GM18502 (cell line): ENCODE measurements at regions not wholly inside any gene's neighbourhood (a gene's known extent, or its start where the extent isn't known, plus 50 kb on each side); places are given as distances from the start of the nearest gene placed in this dataset.
"Not testable (repeated sequence)": the region's sequence is repeated elsewhere in the genome, so short reads cannot be mapped to it uniquely, and the experiment has no call there.

Source experiments
- ATAC-seq: cut with Tn5 transposase; IDR thresholded peaks from one replicate; pipeline ENCODE4 v1.9.1; 2021; ENCODE audit warnings: mild to moderate bottlenecking; ENCODE audit not compliant: unreplicated experiment, poor library complexity

GRCh38 chr21:6126976-6127732 is 4394.2 kb upstream of the TPTE start:
- ATAC-seq: not testable (repeated sequence)

DNA sequence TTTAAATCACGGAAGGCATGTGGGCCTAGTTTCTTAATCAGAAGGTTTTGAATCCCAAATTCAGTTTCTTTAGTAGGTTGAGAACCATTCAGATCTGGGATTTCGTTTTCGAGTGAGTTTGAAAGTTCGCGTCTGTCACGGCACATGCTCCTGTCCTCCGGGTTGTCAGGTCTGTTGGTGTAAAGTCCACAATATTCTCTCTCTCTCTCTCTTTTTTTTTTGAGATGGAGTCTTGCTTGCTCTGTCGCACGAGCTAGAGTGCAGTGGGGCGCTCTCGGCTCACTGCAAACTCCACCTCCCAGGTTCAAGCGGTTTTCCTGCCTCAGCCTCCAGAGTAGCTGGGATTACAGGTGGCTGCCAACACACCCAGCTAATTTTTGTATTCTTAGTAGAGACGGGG is 4390.6 kb upstream of the TPTE start:
- not testable (repeated sequence) for ATAC-seq

- ATAC-seq: not testable (repeated sequence)
Measured at GRCh38 chr21:6133373-6133772, 4388.0 kb upstream of the TPTE start.

DNA sequence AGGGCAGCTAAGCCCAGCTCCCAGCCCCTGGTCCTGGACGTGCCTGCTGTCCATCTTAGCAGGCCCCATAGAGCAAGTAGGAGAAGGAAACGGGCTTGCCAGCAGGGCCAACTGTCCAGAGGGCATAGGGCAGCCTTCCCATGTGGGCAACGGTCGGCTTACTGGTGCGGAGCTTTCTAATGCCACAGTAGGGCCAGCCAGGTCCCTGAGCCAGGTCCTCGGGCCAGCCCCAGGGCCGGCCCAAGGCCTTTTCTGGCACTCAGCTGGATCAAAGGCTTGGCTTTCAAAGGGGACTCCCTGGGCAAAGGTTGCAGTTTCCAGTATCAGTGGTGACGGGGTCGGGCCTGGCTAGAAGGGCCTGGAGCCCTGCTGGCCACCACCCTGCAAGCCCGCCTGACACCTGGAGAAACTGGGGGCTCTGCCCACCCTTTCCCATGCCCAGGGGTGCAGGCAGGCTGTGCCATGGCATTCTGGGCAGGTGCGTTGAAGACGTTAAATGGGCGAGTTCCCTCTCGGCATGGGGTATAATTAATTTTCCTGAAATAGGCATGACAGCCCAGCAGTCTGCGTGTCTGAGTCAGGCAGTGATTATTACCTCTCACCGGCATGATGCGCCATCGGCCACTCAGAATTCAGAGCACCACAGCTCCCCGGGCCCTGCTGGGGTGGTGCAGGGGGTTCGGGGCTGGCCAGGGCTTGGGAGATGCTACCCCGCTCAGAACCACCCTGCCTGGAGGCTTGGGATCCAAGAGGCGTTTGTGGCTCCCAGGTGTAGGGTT is 4387.3 kb upstream of the TPTE start:
- not testable (repeated sequence) for ATAC-seq

DNA sequence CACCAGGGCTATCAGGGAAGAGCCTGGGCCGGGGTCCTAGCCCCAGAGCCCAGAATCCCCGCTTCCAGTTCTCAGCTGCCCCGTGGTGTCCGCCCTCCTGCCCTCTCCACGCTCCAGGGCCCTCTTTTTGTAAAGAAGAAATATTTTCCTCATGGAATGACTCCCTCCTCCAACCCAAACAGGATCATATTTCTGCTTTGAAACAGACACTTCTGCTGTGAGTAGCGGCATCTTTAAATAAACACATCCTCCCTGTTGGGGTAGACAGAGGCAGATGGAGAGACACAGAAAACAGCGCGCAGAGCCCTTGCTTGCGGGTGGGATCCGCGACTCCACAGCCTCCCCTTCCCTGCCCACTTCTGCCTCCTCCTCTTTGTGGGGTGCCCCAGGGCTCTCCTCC is 4384.7 kb upstream of the TPTE start:
- ATAC-seq: not testable (repeated sequence)

GRCh38 chr21:6138244-6139136 is 4382.9 kb upstream of the TPTE start:
- ATAC-seq: not testable (repeated sequence)

GRCh38 chr21:6139331-6139730 is 4382.1 kb upstream of the TPTE start:
- ATAC-seq: not testable (repeated sequence)

GRCh38 chr21:6139862-6140261 is 4381.5 kb upstream of the TPTE start:
- not testable (repeated sequence) for ATAC-seq

DNA sequence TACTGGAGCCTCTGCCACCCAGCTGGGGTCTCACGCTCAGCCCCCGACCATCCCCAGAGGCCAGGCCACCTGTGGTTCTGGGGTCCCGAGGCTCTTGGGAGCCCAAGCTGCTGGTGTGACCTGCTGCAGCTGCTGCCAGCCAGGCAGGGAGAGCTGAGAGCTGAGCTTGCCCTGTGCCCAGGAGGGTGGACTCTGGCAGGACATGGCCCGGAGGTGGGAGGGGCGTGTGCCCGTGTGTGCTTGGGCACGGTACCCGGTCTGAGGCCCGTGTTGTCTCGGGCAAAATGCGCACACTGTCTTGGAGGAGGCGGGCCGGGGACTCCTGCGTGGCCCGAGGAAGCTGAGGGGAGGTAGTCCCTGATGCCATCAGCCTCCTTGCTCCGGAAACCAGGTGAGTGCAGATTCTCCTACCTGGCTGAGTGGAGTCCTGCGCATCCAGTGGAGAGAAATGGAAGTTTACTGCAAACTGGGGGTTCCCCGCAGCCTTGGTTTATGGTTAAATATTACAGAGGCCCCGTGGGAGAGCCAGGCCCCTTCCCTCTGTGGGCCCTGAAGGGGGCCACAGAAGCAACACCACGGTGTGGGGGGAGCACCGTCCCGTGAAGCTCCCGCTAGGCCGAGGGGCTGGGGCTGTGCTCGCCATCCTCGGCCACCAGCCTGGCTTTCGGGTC is 4380.8 kb upstream of the TPTE start:
- ATAC-seq: not testable (repeated sequence)

GRCh38 chr21:6141138-6141474 is 4380.3 kb upstream of the TPTE start:
- not testable (repeated sequence) for ATAC-seq

- ATAC-seq: not testable (repeated sequence)
Measured at GRCh38 chr21:6153154-6153553, 4368.2 kb upstream of the TPTE start.

GRCh38 chr21:6154524-6155320 is 4366.7 kb upstream of the TPTE start:
- not testable (repeated sequence) for ATAC-seq

DNA sequence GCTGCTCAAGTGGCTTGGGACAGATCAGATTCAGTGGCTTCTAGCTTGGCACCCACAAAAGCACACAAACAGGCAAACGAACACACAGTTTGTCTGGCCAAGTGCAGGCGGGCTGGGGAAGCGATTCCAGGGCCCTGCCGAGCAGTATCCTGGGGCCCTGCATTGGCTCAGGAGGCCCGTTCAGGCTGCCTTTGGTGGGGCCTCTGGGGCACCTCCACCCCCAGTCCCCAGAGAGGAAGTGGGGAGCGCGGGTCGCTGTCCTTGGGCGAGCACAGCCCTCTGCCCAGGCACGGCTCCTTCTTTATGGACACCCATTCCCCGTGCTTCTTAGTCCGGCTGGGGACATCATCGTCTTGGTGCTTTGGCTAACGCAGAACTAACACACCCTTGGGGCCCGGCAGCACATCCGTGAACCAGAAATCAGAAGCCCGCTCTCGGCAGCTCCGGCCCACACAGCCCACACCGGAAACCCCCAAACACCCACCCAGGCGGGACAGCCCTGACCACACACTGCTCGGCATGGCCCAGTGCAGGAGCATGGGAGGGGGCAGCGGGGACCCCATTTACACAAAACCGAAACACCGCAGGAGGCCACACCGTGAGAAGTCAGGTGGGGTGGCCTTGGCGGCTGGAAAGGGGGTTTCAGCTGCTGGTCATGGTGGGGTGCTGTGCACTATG is 4364.5 kb upstream of the TPTE start:
- not testable (repeated sequence) for ATAC-seq

GRCh38 chr21:6157515-6157914 is 4363.9 kb upstream of the TPTE start:
- ATAC-seq: not testable (repeated sequence)

DNA sequence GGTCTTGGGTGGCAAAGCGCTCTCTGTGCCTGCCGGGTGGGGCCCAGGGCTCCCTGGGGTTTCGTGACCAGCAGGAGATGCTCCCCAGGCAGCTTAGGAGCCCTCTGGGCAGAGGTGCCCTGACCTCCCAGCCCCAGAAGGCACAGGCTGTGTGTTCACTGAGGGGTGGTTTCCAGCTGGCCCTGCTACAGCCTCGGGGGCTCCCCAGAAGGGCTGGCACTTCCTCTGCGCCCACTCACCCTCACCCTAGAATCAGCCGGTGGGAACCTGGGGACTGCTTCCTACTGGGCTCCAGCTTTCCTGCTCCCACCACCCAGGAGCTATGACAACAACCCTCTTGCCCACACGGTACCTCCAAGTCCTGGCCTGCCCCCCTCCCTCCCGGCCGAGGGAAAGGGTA is 4363.2 kb upstream of the TPTE start:
- ATAC-seq: not testable (repeated sequence)
